HL-60 (cell line): ENCODE measurements at regions not wholly inside any gene's neighbourhood (a gene's known extent, or its start where the extent isn't known, plus 50 kb on each side); places are given as distances from the start of the nearest gene placed in this dataset.
A peak's percentile ranks its signal among the peaks of the same experiment; 100 is the strongest.

Experiments
- DNase-seq, 2 experiments: peaks; one replicate each; pipeline ENCODE4 v3.0.0-alpha.2; 2010 to 2020; ENCODE audit warnings: low read depth in 1 of 2, low spot score in 1 of 2
- H3K27ac ChIP-seq: fragments of 250-450 bp; sonication (Bioruptor Pico); replicated peaks from 2 replicates; pipeline ENCODE4 v1.5.1; 2020; ENCODE audit warnings: mild to moderate bottlenecking, moderate library complexity
- H3K27me3 ChIP-seq: fragments of 250-450 bp; sonication (Bioruptor Pico); 2 replicates; pipeline ENCODE4 v1.5.1; 2021; ENCODE audit warnings: mild to moderate bottlenecking, moderate library complexity; ENCODE audit not compliant: insufficient read depth, poor library complexity, severe bottlenecking
- H3K4me3 ChIP-seq: replicated peaks from 2 replicates; pipeline ENCODE4 v1.5.1; 2011; ENCODE audit warnings: mild to moderate bottlenecking, control low read depth, low read length; ENCODE audit not compliant: insufficient read depth
- GABPA ChIP-seq: IDR thresholded peaks from 2 replicates; pipeline ENCODE4 v1.6.1; 2012; ENCODE audit warnings: low read depth
- POLR2AphosphoS5 ChIP-seq: IDR thresholded peaks from 2 replicates; pipeline ENCODE4 v1.6.1; 2012; ENCODE audit warnings: low read depth
- SPI1 ChIP-seq: IDR thresholded peaks from 2 replicates; pipeline ENCODE4 v1.6.1; 2012; ENCODE audit warnings: low read depth, mild to moderate bottlenecking, borderline replicate concordance
- TF ChIP-seq, protein P1 (sequence below): IDR thresholded peaks from 2 replicates; pipeline ENCODE4 v1.6.1; 2012; ENCODE audit warnings: low read depth; ENCODE audit not compliant: insufficient replicate concordance
- TF ChIP-seq, protein P2 (sequence below): IDR thresholded peaks from one replicate; pipeline ENCODE4 v1.5.1; 2011; ENCODE audit warnings: low read length, control low read depth, inconsistent platforms; ENCODE audit not compliant: insufficient read depth

DNA sequence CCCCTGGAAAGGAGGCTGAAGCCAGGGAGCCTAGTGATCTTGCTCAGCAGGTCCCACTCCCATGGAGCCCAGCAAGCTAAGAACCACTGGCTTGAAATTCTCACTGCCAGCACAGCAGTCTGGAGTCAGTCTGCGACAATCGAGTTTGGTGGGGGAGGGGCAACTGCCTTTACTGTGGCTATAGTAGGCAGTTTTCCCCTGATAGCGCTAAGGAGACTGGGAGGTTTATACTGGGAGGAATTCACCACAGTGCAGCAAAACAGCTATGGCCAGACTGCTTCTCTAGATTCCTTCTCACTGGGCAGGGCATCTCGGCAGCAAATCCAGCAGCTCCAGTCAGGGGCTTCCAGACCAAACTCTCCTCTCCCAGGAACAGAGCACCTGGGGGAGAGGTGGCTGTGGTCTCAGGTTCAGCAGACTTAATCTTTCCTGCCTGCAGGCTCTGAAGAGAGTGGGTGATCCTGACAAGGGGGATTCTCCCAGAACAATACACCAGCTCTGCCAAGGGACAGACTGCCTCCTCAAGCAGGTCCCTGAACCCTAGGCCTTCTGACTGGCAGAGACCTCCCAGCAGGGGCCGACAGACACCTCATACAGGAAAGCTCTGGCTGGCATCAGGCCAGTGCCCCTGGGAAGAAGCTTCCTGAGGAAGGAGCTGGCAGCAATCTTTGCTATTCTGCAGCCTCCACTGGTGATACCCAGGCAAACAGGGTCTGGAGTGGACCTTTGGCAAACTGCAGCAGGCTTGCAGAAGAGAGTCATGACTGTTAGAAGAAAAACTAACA lies 548.5 kb upstream of the NEGR1 start:
- DNase-seq, result no peak
- Histone ChIP-seq H3K4me3 (no peak overlapping the region), H3K27ac (no peak overlapping the region), H3K27me3 (no peaks in the 10 kb centered on the region)
- TF ChIP-seq SPI1, result no peak
- TF ChIP-seq, protein P1, sequence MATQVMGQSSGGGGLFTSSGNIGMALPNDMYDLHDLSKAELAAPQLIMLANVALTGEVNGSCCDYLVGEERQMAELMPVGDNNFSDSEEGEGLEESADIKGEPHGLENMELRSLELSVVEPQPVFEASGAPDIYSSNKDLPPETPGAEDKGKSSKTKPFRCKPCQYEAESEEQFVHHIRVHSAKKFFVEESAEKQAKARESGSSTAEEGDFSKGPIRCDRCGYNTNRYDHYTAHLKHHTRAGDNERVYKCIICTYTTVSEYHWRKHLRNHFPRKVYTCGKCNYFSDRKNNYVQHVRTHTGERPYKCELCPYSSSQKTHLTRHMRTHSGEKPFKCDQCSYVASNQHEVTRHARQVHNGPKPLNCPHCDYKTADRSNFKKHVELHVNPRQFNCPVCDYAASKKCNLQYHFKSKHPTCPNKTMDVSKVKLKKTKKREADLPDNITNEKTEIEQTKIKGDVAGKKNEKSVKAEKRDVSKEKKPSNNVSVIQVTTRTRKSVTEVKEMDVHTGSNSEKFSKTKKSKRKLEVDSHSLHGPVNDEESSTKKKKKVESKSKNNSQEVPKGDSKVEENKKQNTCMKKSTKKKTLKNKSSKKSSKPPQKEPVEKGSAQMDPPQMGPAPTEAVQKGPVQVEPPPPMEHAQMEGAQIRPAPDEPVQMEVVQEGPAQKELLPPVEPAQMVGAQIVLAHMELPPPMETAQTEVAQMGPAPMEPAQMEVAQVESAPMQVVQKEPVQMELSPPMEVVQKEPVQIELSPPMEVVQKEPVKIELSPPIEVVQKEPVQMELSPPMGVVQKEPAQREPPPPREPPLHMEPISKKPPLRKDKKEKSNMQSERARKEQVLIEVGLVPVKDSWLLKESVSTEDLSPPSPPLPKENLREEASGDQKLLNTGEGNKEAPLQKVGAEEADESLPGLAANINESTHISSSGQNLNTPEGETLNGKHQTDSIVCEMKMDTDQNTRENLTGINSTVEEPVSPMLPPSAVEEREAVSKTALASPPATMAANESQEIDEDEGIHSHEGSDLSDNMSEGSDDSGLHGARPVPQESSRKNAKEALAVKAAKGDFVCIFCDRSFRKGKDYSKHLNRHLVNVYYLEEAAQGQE, result no peak
- TF ChIP-seq, protein P2, sequence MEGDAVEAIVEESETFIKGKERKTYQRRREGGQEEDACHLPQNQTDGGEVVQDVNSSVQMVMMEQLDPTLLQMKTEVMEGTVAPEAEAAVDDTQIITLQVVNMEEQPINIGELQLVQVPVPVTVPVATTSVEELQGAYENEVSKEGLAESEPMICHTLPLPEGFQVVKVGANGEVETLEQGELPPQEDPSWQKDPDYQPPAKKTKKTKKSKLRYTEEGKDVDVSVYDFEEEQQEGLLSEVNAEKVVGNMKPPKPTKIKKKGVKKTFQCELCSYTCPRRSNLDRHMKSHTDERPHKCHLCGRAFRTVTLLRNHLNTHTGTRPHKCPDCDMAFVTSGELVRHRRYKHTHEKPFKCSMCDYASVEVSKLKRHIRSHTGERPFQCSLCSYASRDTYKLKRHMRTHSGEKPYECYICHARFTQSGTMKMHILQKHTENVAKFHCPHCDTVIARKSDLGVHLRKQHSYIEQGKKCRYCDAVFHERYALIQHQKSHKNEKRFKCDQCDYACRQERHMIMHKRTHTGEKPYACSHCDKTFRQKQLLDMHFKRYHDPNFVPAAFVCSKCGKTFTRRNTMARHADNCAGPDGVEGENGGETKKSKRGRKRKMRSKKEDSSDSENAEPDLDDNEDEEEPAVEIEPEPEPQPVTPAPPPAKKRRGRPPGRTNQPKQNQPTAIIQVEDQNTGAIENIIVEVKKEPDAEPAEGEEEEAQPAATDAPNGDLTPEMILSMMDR, result no peak
- no peak for TF ChIP-seq GABPA
- no peak for TF ChIP-seq POLR2AphosphoS5

DNA sequence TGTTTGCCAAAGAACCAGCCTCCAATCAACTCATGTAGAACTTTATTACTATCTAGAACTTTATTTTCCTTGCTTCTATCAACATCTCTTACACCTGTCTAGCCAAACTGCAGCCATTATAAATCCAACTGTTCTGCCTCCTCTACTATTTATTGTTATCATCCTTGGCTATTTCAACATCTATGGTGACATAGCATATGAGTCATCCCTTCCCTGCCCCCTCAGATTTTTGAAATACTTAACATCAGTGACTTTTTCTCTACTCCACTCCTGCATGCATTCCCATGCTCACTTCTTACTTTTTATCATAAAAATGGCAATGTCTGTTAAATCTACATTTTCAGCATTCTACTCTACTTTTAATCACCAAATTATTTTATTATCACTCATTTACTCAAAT lies 544.9 kb upstream of the NEGR1 start:
- Histone ChIP-seq H3K4me3 (no peak overlapping the region), H3K27me3 (no peaks in the 10 kb centered on the region), H3K27ac (no peak overlapping the region)
- TF ChIP-seq SPI1 (no peak), GABPA (no peak), POLR2AphosphoS5 (no peak)
- TF ChIP-seq, protein P1, result no peak
- TF ChIP-seq, protein P2, result no peak
- DNase-seq, result peak in 1 of 2 experiments; percentile 23

DNA sequence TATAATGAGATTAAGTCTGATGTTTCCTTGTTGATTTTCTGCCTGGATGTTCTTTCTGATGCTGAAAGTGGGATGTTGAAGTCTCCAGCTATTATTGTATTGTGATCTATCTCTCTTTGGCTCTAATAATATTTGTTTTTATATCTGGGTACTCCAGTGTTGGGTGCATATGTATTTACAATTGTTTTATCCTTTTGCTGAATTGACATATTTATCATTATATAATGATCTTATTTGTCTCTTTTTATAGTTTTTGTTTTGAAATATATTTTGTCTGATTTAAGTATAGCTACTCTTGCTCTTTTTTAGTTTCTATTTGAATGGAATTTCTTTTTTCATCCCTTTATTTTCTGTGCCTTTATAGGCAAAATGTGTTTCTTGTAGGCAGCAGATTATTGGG lies 522.2 kb upstream of the NEGR1 start:
- Histone ChIP-seq H3K27ac (no peak overlapping the region), H3K27me3 (no peaks in the 10 kb centered on the region), H3K4me3 (no peak overlapping the region)
- TF ChIP-seq, protein P2, result no peak
- TF ChIP-seq SPI1 (no peak), GABPA (no peak), POLR2AphosphoS5 (no peak)
- TF ChIP-seq, protein P1, result no peak
- DNase-seq, result no peak
